Caco-2 (cell line): ENCODE measurements at regions not wholly inside any gene's neighbourhood (a gene's known extent, or its start where the extent isn't known, plus 50 kb on each side); places are given as distances from the start of the nearest gene placed in this dataset.

Experiments
- BruUV-seq: library from RNA; stranded (reverse); fragments of 400-500 nt; replicated peaks from 2 replicates; lab custom pipeline; 2021; lab: Mats Ljungman, UMichigan
- CTCF ChIA-PET: fragments of 300-600 bp; sonication (Branson Sonifier 250); formaldehyde crosslinking; loops from one replicate; lab custom pipeline; 2022; ENCODE audit warnings: antibody characterized with exemption; lab: Charles Lee
- POLR2A ChIA-PET: fragments of 300-600 bp; sonication (Branson Sonifier 250); formaldehyde crosslinking; loops from one replicate; lab custom pipeline; 2022; ENCODE audit warnings: antibody characterized with exemption; lab: Charles Lee
- DNase-seq, 2 experiments: peaks; one replicate each; pipeline versions ENCODE4 v3.0.0 to v3.0.0-alpha.2; 2020 to 2022
- H3K27me3 ChIP-seq: replicated peaks from 2 replicates; pipeline ENCODE4 v1.6.0; 2011; ENCODE audit warnings: low read length; ENCODE audit not compliant: control insufficient read depth, insufficient read depth
- H3K36me3 ChIP-seq: 2 replicates; pipeline ENCODE4 v1.5.1; 2011; ENCODE audit warnings: low read length; ENCODE audit not compliant: control insufficient read depth, insufficient read depth
- H3K4me1 ChIP-seq: fragments of 250-450 bp; sonication (Bioruptor Pico); 2 replicates; pipeline ENCODE4 v1.5.1; 2020; ENCODE audit warnings: mild to moderate bottlenecking
- H3K4me3 ChIP-seq: 2 replicates; pipeline ENCODE4 v1.5.1; 2011; ENCODE audit warnings: low read depth, mild to moderate bottlenecking, control low read depth, low read length
- H3K9me3 ChIP-seq: fragments of 250-450 bp; sonication (Bioruptor Pico); 2 replicates; pipeline ENCODE4 v1.5.1; 2020; ENCODE audit warnings: mild to moderate bottlenecking, moderate library complexity
- H3K27ac Mint-ChIP-seq: one replicate; pipeline ENCODE4 v1.8.0; 2022; ENCODE audit warnings: mixed read lengths; ENCODE audit not compliant: unreplicated experiment
- H3K27me3 Mint-ChIP-seq: one replicate; pipeline ENCODE4 v1.8.0; 2022; ENCODE audit warnings: mixed read lengths; ENCODE audit not compliant: insufficient read depth, unreplicated experiment
- H3K36me3 Mint-ChIP-seq: one replicate; pipeline ENCODE4 v1.8.0; 2022; ENCODE audit warnings: mild to moderate bottlenecking, mixed read lengths; ENCODE audit not compliant: insufficient read depth, unreplicated experiment
- H3K4me1 Mint-ChIP-seq: one replicate; pipeline ENCODE4 v1.8.0; 2022; ENCODE audit warnings: low read depth, mixed read lengths; ENCODE audit not compliant: unreplicated experiment
- H3K4me3 Mint-ChIP-seq: one replicate; pipeline ENCODE4 v1.8.0; 2022; ENCODE audit warnings: mild to moderate bottlenecking, moderate library complexity, mixed read lengths; ENCODE audit not compliant: unreplicated experiment
- H3K9me3 Mint-ChIP-seq: one replicate; pipeline ENCODE4 v1.8.0; 2022; ENCODE audit warnings: mixed read lengths; ENCODE audit not compliant: unreplicated experiment
- intact Hi-C: fragments of 100-400 bp; cut with micrococcal nuclease; formaldehyde crosslinking; loops from one replicate; pipeline ENCODE4 v1.10.0; 2022; ENCODE audit not compliant: unreplicated experiment
- TF ChIP-seq, protein P1 (sequence below), 2 experiments: fragments of 200-600 bp in 1 of 2; IDR thresholded peaks; 1 replicate in 1 of 2; 2 replicates in 1 of 2; pipeline versions ENCODE4 v1.5.1 to v1.8.0; 2011 to 2022; ENCODE audit warnings: antibody characterized with exemption in 1 of 2, control low read depth in 1 of 2, inconsistent platforms in 1 of 2, low read depth in 1 of 2, low read length in 1 of 2, mild to moderate bottlenecking in 1 of 2, moderate library complexity in 1 of 2; ENCODE audit not compliant: insufficient read depth in 1 of 2, severe bottlenecking in 1 of 2, unreplicated experiment in 1 of 2

- Histone ChIP-seq H3K36me3 (no peaks in the 10 kb centered on the region), H3K9me3 (no peaks in the 10 kb centered on the region), H3K4me1 (no peaks in the 10 kb centered on the region), H3K27me3 (no peaks in the 10 kb centered on the region), H3K4me3 (no peak overlapping the region)
- Mint-ChIP-seq H3K27me3 (no peaks in the 10 kb centered on the region), H3K4me3 (no peak overlapping the region), H3K9me3 (no peaks in the 10 kb centered on the region), H3K36me3 (no peaks in the 10 kb centered on the region), H3K27ac (no peak overlapping the region), H3K4me1 (peaks cover 6% of the 10 kb centered on the region)
- ChIA-PET CTCF (no interaction called here), POLR2A (no interaction called here)
- TF ChIP-seq, protein P1, sequence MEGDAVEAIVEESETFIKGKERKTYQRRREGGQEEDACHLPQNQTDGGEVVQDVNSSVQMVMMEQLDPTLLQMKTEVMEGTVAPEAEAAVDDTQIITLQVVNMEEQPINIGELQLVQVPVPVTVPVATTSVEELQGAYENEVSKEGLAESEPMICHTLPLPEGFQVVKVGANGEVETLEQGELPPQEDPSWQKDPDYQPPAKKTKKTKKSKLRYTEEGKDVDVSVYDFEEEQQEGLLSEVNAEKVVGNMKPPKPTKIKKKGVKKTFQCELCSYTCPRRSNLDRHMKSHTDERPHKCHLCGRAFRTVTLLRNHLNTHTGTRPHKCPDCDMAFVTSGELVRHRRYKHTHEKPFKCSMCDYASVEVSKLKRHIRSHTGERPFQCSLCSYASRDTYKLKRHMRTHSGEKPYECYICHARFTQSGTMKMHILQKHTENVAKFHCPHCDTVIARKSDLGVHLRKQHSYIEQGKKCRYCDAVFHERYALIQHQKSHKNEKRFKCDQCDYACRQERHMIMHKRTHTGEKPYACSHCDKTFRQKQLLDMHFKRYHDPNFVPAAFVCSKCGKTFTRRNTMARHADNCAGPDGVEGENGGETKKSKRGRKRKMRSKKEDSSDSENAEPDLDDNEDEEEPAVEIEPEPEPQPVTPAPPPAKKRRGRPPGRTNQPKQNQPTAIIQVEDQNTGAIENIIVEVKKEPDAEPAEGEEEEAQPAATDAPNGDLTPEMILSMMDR (IDR thresholded peaks at IDR 0.05; ENCODE audit: insufficient read depth in 1 of 2, low read depth in 1 of 2, low read length in 1 of 2, severe bottlenecking in 1 of 2, unreplicated experiment in 1 of 2): no peak
- DNase-seq: no peak
- intact Hi-C loops: no loop called here
- BruUV-seq: no TSS peak
Measured at GRCh38 chr1:239805851-239806772, 285.6 kb upstream of the FMN2 start.

DNA sequence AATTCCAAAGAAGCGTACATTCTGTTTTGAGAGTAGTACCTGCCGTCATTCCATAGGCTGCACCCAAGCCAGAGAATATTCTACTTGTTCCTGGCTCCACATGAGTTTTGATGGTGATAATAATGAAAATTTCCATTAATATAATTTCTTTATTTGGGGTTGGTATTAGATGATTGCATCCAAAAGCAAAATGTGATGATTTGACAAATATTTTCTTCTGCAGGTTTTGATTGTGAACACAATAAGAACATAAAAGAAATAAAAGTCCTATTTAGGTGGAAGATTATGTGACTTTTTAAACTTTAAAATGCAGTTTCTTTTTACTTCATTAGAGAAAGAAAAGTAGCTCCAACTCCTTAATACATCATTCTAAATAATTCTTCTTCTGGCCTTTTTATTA is 284.8 kb upstream of the FMN2 start:
- H3K27ac Mint-ChIP-seq: no peak overlapping the region
- no peaks in the 10 kb centered on the region for H3K27me3 Mint-ChIP-seq
- no peaks in the 10 kb centered on the region for H3K9me3 Mint-ChIP-seq
- ChIA-PET POLR2A (no interaction called here), CTCF (no interaction called here)
- no peaks in the 10 kb centered on the region for H3K27me3 ChIP-seq
- H3K9me3 ChIP-seq: no peaks in the 10 kb centered on the region
- peaks cover 6% of the 10 kb centered on the region for H3K4me1 Mint-ChIP-seq
- intact Hi-C loops: no loop called here
- no peaks in the 10 kb centered on the region for H3K36me3 ChIP-seq
- DNase-seq: no peak
- H3K4me3 Mint-ChIP-seq: no peak overlapping the region
- TF ChIP-seq, protein P1 (IDR thresholded peaks at IDR 0.05; ENCODE audit: insufficient read depth in 1 of 2, low read depth in 1 of 2, low read length in 1 of 2, severe bottlenecking in 1 of 2, unreplicated experiment in 1 of 2): no peak
- BruUV-seq: no TSS peak
- H3K4me1 ChIP-seq: no peaks in the 10 kb centered on the region
- no peaks in the 10 kb centered on the region for H3K36me3 Mint-ChIP-seq
- no peak overlapping the region for H3K4me3 ChIP-seq

- no peak overlapping the region for H3K4me3 ChIP-seq
- intact Hi-C loops: no loop called here
- Mint-ChIP-seq H3K27ac (no peak overlapping the region), H3K9me3 (no peaks in the 10 kb centered on the region), H3K36me3 (no peaks in the 10 kb centered on the region), H3K4me3 (no peak overlapping the region), H3K4me1 (peaks cover 6% of the 10 kb centered on the region), H3K27me3 (no peaks in the 10 kb centered on the region)
- POLR2A ChIA-PET: no interaction called here
- no peaks in the 10 kb centered on the region for H3K4me1 ChIP-seq
- no peaks in the 10 kb centered on the region for H3K27me3 ChIP-seq
- CTCF ChIA-PET: no interaction called here
- TF ChIP-seq, protein P1 (IDR thresholded peaks at IDR 0.05; ENCODE audit: insufficient read depth in 1 of 2, low read depth in 1 of 2, low read length in 1 of 2, severe bottlenecking in 1 of 2, unreplicated experiment in 1 of 2): no peak
- H3K36me3 ChIP-seq: no peaks in the 10 kb centered on the region
- BruUV-seq: no TSS peak
- no peaks in the 10 kb centered on the region for H3K9me3 ChIP-seq
- no peak for DNase-seq
Measured at GRCh38 chr1:239807361-239807760, 284.3 kb upstream of the FMN2 start.
